ENCODE measurements at regions not wholly inside any gene's neighbourhood (a gene's known extent, or its start where the extent isn't known, plus 50 kb on each side); places are given as distances from the start of the nearest gene placed in this dataset.

GRCh38 chr6:51141080-51141479, 322.4 kb downstream of the TFAP2B start:
- Histone ChIP-seq H3K79me2 (ENCODE audit: insufficient read depth, low read length) (no peaks in the 10 kb centered on the region), H3K27me3 (ENCODE audit: insufficient read depth, low read length) (no peaks in the 10 kb centered on the region), H3K4me2 (ENCODE audit: low read length) (no peak overlapping the region), H3K36me3 (ENCODE audit: insufficient read depth, low read length) (no peaks in the 10 kb centered on the region), H4K20me1 (ENCODE audit: insufficient read depth, low read length) (no peaks in the 10 kb centered on the region), H3K9ac (ENCODE audit: low read length) (no peak overlapping the region), H2AFZ (ENCODE audit: low read depth, low read length) (no peak overlapping the region), H3K9me3 (ENCODE audit: insufficient read depth, low read depth, low read length) (peaks cover 3% of the 10 kb centered on the region), H3K27ac (ENCODE audit: low read depth, low read length) (no peak overlapping the region), H3K4me1 (ENCODE audit: insufficient read depth, low read length) (no peaks in the 10 kb centered on the region), H3K4me3 (ENCODE audit: insufficient read depth, low read depth, low read length) (no peak overlapping the region)
- peaks cover 3% of the 10 kb centered on the region for H3K9me3 Mint-ChIP-seq (ENCODE audit: unreplicated experiment)
- H3K4me3 Mint-ChIP-seq (ENCODE audit: unreplicated experiment), result no peak overlapping the region
- H3K27ac Mint-ChIP-seq (ENCODE audit: unreplicated experiment), result no peak overlapping the region
- H3K27me3 Mint-ChIP-seq (ENCODE audit: low read depth, unreplicated experiment), result peaks cover 1% of the 10 kb centered on the region
- no peaks in the 10 kb centered on the region for H3K4me1 Mint-ChIP-seq (ENCODE audit: low read depth, unreplicated experiment)
- H3K36me3 Mint-ChIP-seq (ENCODE audit: low read depth, unreplicated experiment), result no peaks in the 10 kb centered on the region
- TF ChIP-seq CTCF (IDR thresholded peaks at IDR 0.05; ENCODE audit: insufficient read depth, low read depth, low read length) (no peak), EZH2 (IDR thresholded peaks at IDR 0.05; ENCODE audit: insufficient read depth, low read length) (no peak)
- no peak for FAIRE-seq
- DNase-seq (ENCODE audit: low read depth), result no peak

GRCh38 chr6:51147756-51148155, 329.1 kb downstream of the TFAP2B start:
- Histone ChIP-seq H3K4me3 (ENCODE audit: insufficient read depth, low read depth, low read length) (no peak overlapping the region), H2AFZ (ENCODE audit: low read depth, low read length) (no peak overlapping the region)
- no peak for FAIRE-seq

More at GRCh38 chr6:51147756-51148155, 329.1 kb downstream of the TFAP2B start:
- Mint-ChIP-seq H3K27me3 (ENCODE audit: low read depth, unreplicated experiment) (peaks cover 1% of the 10 kb centered on the region), H3K27ac (ENCODE audit: unreplicated experiment) (no peak overlapping the region), H3K36me3 (ENCODE audit: low read depth, unreplicated experiment) (no peaks in the 10 kb centered on the region), H3K9me3 (ENCODE audit: unreplicated experiment) (peaks cover 3% of the 10 kb centered on the region), H3K4me1 (ENCODE audit: low read depth, unreplicated experiment) (peaks cover 4% of the 10 kb centered on the region), H3K4me3 (ENCODE audit: unreplicated experiment) (no peak overlapping the region)
- Histone ChIP-seq H3K4me1 (ENCODE audit: insufficient read depth, low read length) (no peaks in the 10 kb centered on the region), H3K9me3 (ENCODE audit: insufficient read depth, low read depth, low read length) (no peaks in the 10 kb centered on the region), H3K79me2 (ENCODE audit: insufficient read depth, low read length) (no peaks in the 10 kb centered on the region), H3K27me3 (ENCODE audit: insufficient read depth, low read length) (no peaks in the 10 kb centered on the region), H3K4me2 (ENCODE audit: low read length) (no peak overlapping the region), H3K36me3 (ENCODE audit: insufficient read depth, low read length) (no peaks in the 10 kb centered on the region), H3K9ac (ENCODE audit: low read length) (no peak overlapping the region), H4K20me1 (ENCODE audit: insufficient read depth, low read length) (no peaks in the 10 kb centered on the region), H3K27ac (ENCODE audit: low read depth, low read length) (no peak overlapping the region)
- no peak for DNase-seq (ENCODE audit: low read depth)
- TF ChIP-seq EZH2 (IDR thresholded peaks at IDR 0.05; ENCODE audit: insufficient read depth, low read length) (no peak), CTCF (IDR thresholded peaks at IDR 0.05; ENCODE audit: insufficient read depth, low read depth, low read length) (no peak)
